K562 (cell line): ENCODE measurements at regions not wholly inside any gene's neighbourhood (a gene's known extent, or its start where the extent isn't known, plus 50 kb on each side); places are given as distances from the start of the nearest gene placed in this dataset.

Experiments used
- ATAC-seq: fragments of 200-7000 bp; cut with Tn5 transposase; 3 replicates; pipeline ENCODE4 v1.9.1; 2020; ENCODE audit warnings: moderate library complexity
- BruUV-seq: library from RNA; stranded (reverse); fragments of 400-500 nt; replicated peaks from 2 replicates; lab custom pipeline; 2021; lab: Mats Ljungman, UMichigan
- CTCF ChIA-PET: fragments of 300-600 bp; formaldehyde crosslinking; extraction: SDS; loops from one replicate; lab custom pipeline; 2021; ENCODE audit warnings: low intra/inter-chr PET ratio; lab: Yijun Ruan, JAX
- POLR2A ChIA-PET: fragments of 300-600, 350-650 bp; sonication (Branson Sonifier 250); formaldehyde crosslinking; extraction: SDS; loops from one replicate; lab custom pipeline; 2021; ENCODE audit warnings: antibody characterized with exemption, inconsistent platforms; lab: Yijun Ruan, JAX
- DNase-seq, 4 experiments: peaks; one replicate each; pipeline versions ENCODE4 v3.0.0 to v3.0.0-alpha.2; 2011 to 2018; ENCODE audit warnings: low spot score in 3 of 4, mixed read lengths in 3 of 4; ENCODE audit errors: extremely low read depth in 1 of 4
- FAIRE-seq: peaks from 2 replicates; lab custom pipeline; 2011; peaks lifted over from hg19 to GRCh38; lab: Jason Lieb, UNC
- H2AFZ ChIP-seq: 2 replicates; pipeline ENCODE4 v1.6.0; 2011; ENCODE audit warnings: low read depth, low read length, control low read depth, inconsistent platforms
- H3K27ac ChIP-seq: fragments of 200-600 bp; 3 replicates; pipeline ENCODE4 v1.8.0; 2011; ENCODE audit warnings: low read depth, mild to moderate bottlenecking, control low read depth, inconsistent platforms, low read length, moderate library complexity, mixed read lengths; ENCODE audit errors: extremely low read depth
- H3K27me3 ChIP-seq, 2 experiments: fragments of 300-600 bp in 1 of 2; 2 replicates in 1 of 2; 3 replicates in 1 of 2; pipeline versions ENCODE4 v1.6.0 to v1.8.0; 2011; ENCODE audit warnings: inconsistent platforms in 2 of 2, low read length in 2 of 2, mild to moderate bottlenecking in 1 of 2, mixed read lengths in 1 of 2, moderate library complexity in 1 of 2; ENCODE audit not compliant: control insufficient read depth in 2 of 2, insufficient read depth in 2 of 2
- H3K36me3 ChIP-seq: fragments of 300-600 bp; 3 replicates; pipeline ENCODE4 v1.8.0; 2011; ENCODE audit warnings: mild to moderate bottlenecking, low read length, inconsistent platforms; ENCODE audit not compliant: control insufficient read depth, insufficient read depth
- H3K4me1 ChIP-seq, 2 experiments: fragments of 200-600 bp in 1 of 2; replicated peaks in 1 of 2; 2 replicates in 1 of 2; 3 replicates in 1 of 2; pipeline versions ENCODE4 v1.5.1 to v1.8.0; 2011; ENCODE audit warnings: inconsistent platforms in 2 of 2, low read length in 2 of 2, mild to moderate bottlenecking in 1 of 2, mixed read lengths in 1 of 2, moderate library complexity in 1 of 2; ENCODE audit not compliant: control insufficient read depth in 2 of 2, insufficient read depth in 2 of 2
- H3K4me2 ChIP-seq: 2 replicates; pipeline ENCODE4 v1.6.1; 2011; ENCODE audit warnings: low read length, control low read depth, inconsistent platforms, mixed read lengths; ENCODE audit not compliant: insufficient read depth
- H3K4me3 ChIP-seq: fragments of 200-600 bp; sonication (generic), shearing (Covaris generic); 2 replicates; pipeline ENCODE4 v1.5.1; 2016; ENCODE audit warnings: control low read depth, inconsistent platforms
- H3K79me2 ChIP-seq: fragments of 200-600 bp; 3 replicates; pipeline ENCODE4 v1.8.0; 2011; ENCODE audit warnings: low read length, inconsistent platforms; ENCODE audit not compliant: control insufficient read depth, insufficient read depth
- H3K9ac ChIP-seq, 2 experiments: 2 replicates each; pipeline versions ENCODE4 v1.6.0 to v1.6.1; 2011; ENCODE audit warnings: low read depth in 2 of 2, low read length in 2 of 2, control low read depth in 1 of 2, inconsistent platforms in 1 of 2, mild to moderate bottlenecking in 1 of 2, mixed read lengths in 1 of 2; ENCODE audit not compliant: insufficient read depth in 1 of 2
- H3K9me1 ChIP-seq: one replicate; pipeline ENCODE4 v1.6.0; 2011; ENCODE audit warnings: inconsistent platforms, mild to moderate bottlenecking, low read length, moderate library complexity; ENCODE audit not compliant: control insufficient read depth, insufficient read depth
- H3K9me3 ChIP-seq: replicated peaks from 2 replicates; pipeline ENCODE4 v1.5.1; 2011; ENCODE audit warnings: low read depth, low read length, inconsistent platforms; ENCODE audit not compliant: control insufficient read depth, insufficient read depth
- H4K20me1 ChIP-seq: replicated peaks from 2 replicates; pipeline ENCODE4 v1.6.1; 2011; ENCODE audit warnings: low read length, inconsistent platforms, mixed read lengths; ENCODE audit not compliant: control insufficient read depth, insufficient read depth
- ARID2 ChIP-seq: fragments of 450-650 bp; IDR thresholded peaks from 2 replicates; pipeline ENCODE4 v1.6.1; 2017; ENCODE audit warnings: antibody characterized with exemption, mild to moderate bottlenecking
- ASH1L ChIP-seq: fragments of 450-650 bp; IDR thresholded peaks from 2 replicates; pipeline ENCODE4 v1.6.1; 2018; ENCODE audit warnings: borderline replicate concordance, mild to moderate bottlenecking, low read depth; ENCODE audit not compliant: partially characterized antibody
- COPS2 ChIP-seq: fragments of 450-650 bp; conservative IDR thresholded peaks from 2 replicates; pipeline ENCODE4 v1.6.1; 2016; ENCODE audit warnings: mild to moderate bottlenecking, moderate library complexity
- HSF4 ChIP-seq: fragments of 250-450 bp; sonication (Bioruptor Pico); IDR thresholded peaks from 2 replicates; pipeline ENCODE4 v2.1.2; 2022; ENCODE audit warnings: mild to moderate bottlenecking, moderate library complexity, borderline replicate concordance
- MEF2A ChIP-seq: IDR thresholded peaks from 2 replicates; pipeline ENCODE4 v1.6.1; 2011; ENCODE audit warnings: low read depth, mild to moderate bottlenecking, low read length, moderate library complexity; ENCODE audit not compliant: control insufficient read depth
- NELFE ChIP-seq: IDR thresholded peaks from 2 replicates; pipeline ENCODE4 v1.6.1; 2011; ENCODE audit warnings: mild to moderate bottlenecking; ENCODE audit not compliant: insufficient read depth, insufficient read length
- PTTG1 ChIP-seq: fragments of 450-650 bp; IDR thresholded peaks from 2 replicates; pipeline ENCODE4 v1.6.1; 2016; ENCODE audit warnings: low read depth, mild to moderate bottlenecking, missing genetic modification characterization, missing compliant biosample characterization
- RBM39 ChIP-seq: fragments of 200-400 bp; formaldehyde crosslinking; optimal IDR thresholded peaks from 2 replicates; pipeline ENCODE3; 2018; ENCODE audit warnings: low read depth, low read length
- XRCC5 ChIP-seq: fragments of 200-400 bp; formaldehyde crosslinking; IDR thresholded peaks from 2 replicates; pipeline ENCODE4 v1.6.1; 2017; ENCODE audit warnings: low read depth, mild to moderate bottlenecking, low read length
- ZNF212 ChIP-seq: fragments of 450-650 bp; formaldehyde crosslinking; IDR thresholded peaks from 2 replicates; pipeline ENCODE4 v1.4.0; 2020; ENCODE audit warnings: mild to moderate bottlenecking
- ZNF24 ChIP-seq: fragments of 450-650 bp; IDR thresholded peaks from 2 replicates; pipeline ENCODE4 v1.6.1; 2016
- ZNF3 ChIP-seq: fragments of 250-450 bp; sonication (Bioruptor Pico); IDR thresholded peaks from 2 replicates; pipeline ENCODE4 v1.5.0; 2021; ENCODE audit warnings: mild to moderate bottlenecking, moderate library complexity
- ZNF668 ChIP-seq: fragments of 250-450 bp; sonication (Bioruptor Pico); IDR thresholded peaks from 2 replicates; pipeline ENCODE4 v1.8.0; 2022; ENCODE audit warnings: mild to moderate bottlenecking, inconsistent platforms
- WGBS: fragments of 100-300 bp; shearing (Covaris generic); methylation state at CpG from one replicate; pipeline ENCODE4 v1.1.6; 2016; ENCODE audit warnings: low coverage, mixed read lengths; ENCODE audit not compliant: insufficient coverage; ENCODE audit errors: missing lambda C conversion rate; 5-methylcytosine and 5-hydroxymethylcytosine counted together
- in situ Hi-C: fragments of 300-500 bp; cut with MboI; formaldehyde crosslinking; loops from 4 replicates; pipeline ENCODE4 v1.15.0; 2018; ENCODE audit warnings: inconsistent platforms, mixed read lengths
- intact Hi-C: fragments of 100-400 bp; cut with micrococcal nuclease; formaldehyde crosslinking; loops from 2 replicates; pipeline ENCODE4 v1.14.2; 2022
- TF ChIP-seq, protein P1 (sequence below): fragments of 450-650 bp; formaldehyde crosslinking; IDR thresholded peaks from 2 replicates; pipeline ENCODE4 v1.4.0; 2020; ENCODE audit warnings: mild to moderate bottlenecking, moderate library complexity
- TF ChIP-seq, protein P2 (sequence below): fragments of 450-650 bp; IDR thresholded peaks from 2 replicates; pipeline ENCODE4 v1.6.1; 2016; ENCODE audit warnings: mild to moderate bottlenecking
- TF ChIP-seq, protein P3 (sequence below): IDR thresholded peaks from 3 replicates; pipeline ENCODE4 v1.6.1; 2011; ENCODE audit warnings: borderline replicate concordance, mild to moderate bottlenecking, moderate library complexity; ENCODE audit not compliant: insufficient read length; ENCODE audit errors: extremely low read depth

DNA sequence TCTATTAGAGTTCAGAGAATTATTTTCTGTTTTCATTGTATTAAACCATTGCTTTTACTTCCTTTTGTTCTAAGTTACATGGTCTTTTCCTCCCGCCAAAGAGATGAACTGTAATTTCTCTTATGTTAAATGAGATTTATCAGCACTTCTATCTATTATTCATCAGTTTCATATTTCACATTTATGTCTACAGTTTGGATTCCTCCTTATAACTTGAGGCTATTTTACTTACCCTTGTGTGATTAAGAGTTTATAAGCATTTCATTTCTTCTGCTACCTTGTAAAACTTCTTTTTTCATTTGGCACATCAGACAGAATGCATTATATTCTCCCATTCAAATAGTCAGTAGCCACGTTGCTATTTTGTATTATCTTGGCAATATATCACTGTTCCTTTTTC is 248.2 kb downstream of the PLA2G4A start:
- no peaks in the 10 kb centered on the region for H3K36me3 ChIP-seq
- H3K4me3 ChIP-seq = no peak overlapping the region
- CTCF ChIA-PET = no interaction called here
- peaks cover 5% of the 10 kb centered on the region; the same call in 1 of the 2 replicates for H3K9me3 ChIP-seq
- no peak for ATAC-seq
- POLR2A ChIA-PET = no interaction called here
- 25% methylated on average over 2 of the region's 2 CpGs for WGBS
- H3K9me1 ChIP-seq = no peaks in the 10 kb centered on the region
- DNase-seq = no peak
- no peak overlapping the region for H3K4me2 ChIP-seq
- peak; percentile 40 for FAIRE-seq
- TF ChIP-seq HSF4 (CRISPR knock-in tag) = no peak
- TF ChIP-seq ZNF3 = no peak
- no peak for TF ChIP-seq XRCC5
- no peak for TF ChIP-seq ZNF24
- TF ChIP-seq, protein P1, sequence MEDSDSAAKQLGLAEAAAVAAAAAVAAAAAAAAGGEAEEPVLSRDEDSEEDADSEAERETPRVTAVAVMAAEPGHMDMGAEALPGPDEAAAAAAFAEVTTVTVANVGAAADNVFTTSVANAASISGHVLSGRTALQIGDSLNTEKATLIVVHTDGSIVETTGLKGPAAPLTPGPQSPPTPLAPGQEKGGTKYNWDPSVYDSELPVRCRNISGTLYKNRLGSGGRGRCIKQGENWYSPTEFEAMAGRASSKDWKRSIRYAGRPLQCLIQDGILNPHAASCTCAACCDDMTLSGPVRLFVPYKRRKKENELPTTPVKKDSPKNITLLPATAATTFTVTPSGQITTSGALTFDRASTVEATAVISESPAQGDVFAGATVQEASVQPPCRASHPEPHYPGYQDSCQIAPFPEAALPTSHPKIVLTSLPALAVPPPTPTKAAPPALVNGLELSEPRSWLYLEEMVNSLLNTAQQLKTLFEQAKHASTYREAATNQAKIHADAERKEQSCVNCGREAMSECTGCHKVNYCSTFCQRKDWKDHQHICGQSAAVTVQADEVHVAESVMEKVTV = no peak
- TF ChIP-seq ARID2 = no peak
- TF ChIP-seq NELFE = no peak
- TF ChIP-seq PTTG1 (tag) = no peak
- no peak for TF ChIP-seq RBM39
- TF ChIP-seq MEF2A = no peak
- TF ChIP-seq ASH1L = no peak
- TF ChIP-seq, protein P2, sequence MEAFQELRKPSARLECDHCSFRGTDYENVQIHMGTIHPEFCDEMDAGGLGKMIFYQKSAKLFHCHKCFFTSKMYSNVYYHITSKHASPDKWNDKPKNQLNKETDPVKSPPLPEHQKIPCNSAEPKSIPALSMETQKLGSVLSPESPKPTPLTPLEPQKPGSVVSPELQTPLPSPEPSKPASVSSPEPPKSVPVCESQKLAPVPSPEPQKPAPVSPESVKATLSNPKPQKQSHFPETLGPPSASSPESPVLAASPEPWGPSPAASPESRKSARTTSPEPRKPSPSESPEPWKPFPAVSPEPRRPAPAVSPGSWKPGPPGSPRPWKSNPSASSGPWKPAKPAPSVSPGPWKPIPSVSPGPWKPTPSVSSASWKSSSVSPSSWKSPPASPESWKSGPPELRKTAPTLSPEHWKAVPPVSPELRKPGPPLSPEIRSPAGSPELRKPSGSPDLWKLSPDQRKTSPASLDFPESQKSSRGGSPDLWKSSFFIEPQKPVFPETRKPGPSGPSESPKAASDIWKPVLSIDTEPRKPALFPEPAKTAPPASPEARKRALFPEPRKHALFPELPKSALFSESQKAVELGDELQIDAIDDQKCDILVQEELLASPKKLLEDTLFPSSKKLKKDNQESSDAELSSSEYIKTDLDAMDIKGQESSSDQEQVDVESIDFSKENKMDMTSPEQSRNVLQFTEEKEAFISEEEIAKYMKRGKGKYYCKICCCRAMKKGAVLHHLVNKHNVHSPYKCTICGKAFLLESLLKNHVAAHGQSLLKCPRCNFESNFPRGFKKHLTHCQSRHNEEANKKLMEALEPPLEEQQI = no peak
- no peak for TF ChIP-seq COPS2
- TF ChIP-seq, protein P3, sequence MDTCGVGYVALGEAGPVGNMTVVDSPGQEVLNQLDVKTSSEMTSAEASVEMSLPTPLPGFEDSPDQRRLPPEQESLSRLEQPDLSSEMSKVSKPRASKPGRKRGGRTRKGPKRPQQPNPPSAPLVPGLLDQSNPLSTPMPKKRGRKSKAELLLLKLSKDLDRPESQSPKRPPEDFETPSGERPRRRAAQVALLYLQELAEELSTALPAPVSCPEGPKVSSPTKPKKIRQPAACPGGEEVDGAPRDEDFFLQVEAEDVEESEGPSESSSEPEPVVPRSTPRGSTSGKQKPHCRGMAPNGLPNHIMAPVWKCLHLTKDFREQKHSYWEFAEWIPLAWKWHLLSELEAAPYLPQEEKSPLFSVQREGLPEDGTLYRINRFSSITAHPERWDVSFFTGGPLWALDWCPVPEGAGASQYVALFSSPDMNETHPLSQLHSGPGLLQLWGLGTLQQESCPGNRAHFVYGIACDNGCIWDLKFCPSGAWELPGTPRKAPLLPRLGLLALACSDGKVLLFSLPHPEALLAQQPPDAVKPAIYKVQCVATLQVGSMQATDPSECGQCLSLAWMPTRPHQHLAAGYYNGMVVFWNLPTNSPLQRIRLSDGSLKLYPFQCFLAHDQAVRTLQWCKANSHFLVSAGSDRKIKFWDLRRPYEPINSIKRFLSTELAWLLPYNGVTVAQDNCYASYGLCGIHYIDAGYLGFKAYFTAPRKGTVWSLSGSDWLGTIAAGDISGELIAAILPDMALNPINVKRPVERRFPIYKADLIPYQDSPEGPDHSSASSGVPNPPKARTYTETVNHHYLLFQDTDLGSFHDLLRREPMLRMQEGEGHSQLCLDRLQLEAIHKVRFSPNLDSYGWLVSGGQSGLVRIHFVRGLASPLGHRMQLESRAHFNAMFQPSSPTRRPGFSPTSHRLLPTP = no peak
- no peak for TF ChIP-seq ZNF212 (CRISPR knock-in tag)
- TF ChIP-seq ZNF668 (CRISPR knock-in tag) = no peak
- BruUV-seq = no TSS peak
- H3K4me1 ChIP-seq = peaks cover 0 to 8% of the 10 kb centered on the region in 2 experiments; a peak in 2 of 5 replicates
- peaks cover 8% of the 10 kb centered on the region; the same call in 2 of the 3 replicates for H3K79me2 ChIP-seq
- H3K9ac ChIP-seq = no peak overlapping the region
- intact Hi-C loops (no loop called here), in situ Hi-C loops (no loop called here)
- no peak overlapping the region for H3K27ac ChIP-seq
- H4K20me1 ChIP-seq = no peaks in the 10 kb centered on the region
- H2AFZ ChIP-seq = no peak overlapping the region
- no peaks in the 10 kb centered on the region for H3K27me3 ChIP-seq
